ENCODE measurements at regions not wholly inside any gene's neighbourhood (a gene's known extent, or its start where the extent isn't known, plus 50 kb on each side); places are given as distances from the start of the nearest gene placed in this dataset.
"Not testable (repeated sequence)": the region's sequence is repeated elsewhere in the genome, so short reads cannot be mapped to it uniquely, and the experiment has no call there.

GRCh38 chr16:48064971-48065370 lies 90.8 kb downstream of the ABCC12 start:
- Histone ChIP-seq H3K79me2 (ENCODE audit: insufficient read depth, low read length) (no peaks in the 10 kb centered on the region), H3K9me3 (ENCODE audit: low read length) (no peaks in the 10 kb centered on the region), H3K4me1 (ENCODE audit: insufficient read depth, low read length, severe bottlenecking) (no peaks in the 10 kb centered on the region), H3K36me3 (ENCODE audit: insufficient read depth, low read length) (no peaks in the 10 kb centered on the region), H3K27me3 (ENCODE audit: insufficient read depth, low read length) (no peaks in the 10 kb centered on the region), H3K4me3 (ENCODE audit: low read depth, low read length, poor library complexity, severe bottlenecking) (no peak overlapping the region), H3K27ac (ENCODE audit: low read depth, low read length, poor library complexity, severe bottlenecking) (no peak overlapping the region), H3F3A (ENCODE audit: insufficient read depth, low read length) (no peaks in the 10 kb centered on the region), H4K20me1 (ENCODE audit: insufficient read depth, low read length) (no peaks in the 10 kb centered on the region), H3K9ac (ENCODE audit: low read length) (no peak overlapping the region), H2AFZ (ENCODE audit: low read length) (no peak overlapping the region), H3K4me2 (ENCODE audit: low read length) (no peak overlapping the region), H3K9me2 (ENCODE audit: low read depth, low read length) (no peaks in the 10 kb centered on the region)
- TF ChIP-seq CTCF (IDR thresholded peaks at IDR 0.05; ENCODE audit: low read length) (no peak), EZH2 (IDR thresholded peaks at IDR 0.05; ENCODE audit: borderline replicate concordance, low read length) (no peak)

GRCh38 chr16:48062681-48063080 lies 93.1 kb downstream of the ABCC12 start:
- Histone ChIP-seq H3K4me2 (ENCODE audit: low read length) (no peak overlapping the region), H2AFZ (ENCODE audit: low read length) (no peak overlapping the region), H3K4me1 (ENCODE audit: insufficient read depth, low read length, severe bottlenecking) (no peaks in the 10 kb centered on the region), H3K9ac (ENCODE audit: low read length) (no peak overlapping the region), H3K27ac (ENCODE audit: low read depth, low read length, poor library complexity, severe bottlenecking) (no peak overlapping the region), H3F3A (ENCODE audit: insufficient read depth, low read length) (no peaks in the 10 kb centered on the region), H3K79me2 (ENCODE audit: insufficient read depth, low read length) (no peaks in the 10 kb centered on the region), H3K9me3 (ENCODE audit: low read length) (no peaks in the 10 kb centered on the region), H3K36me3 (ENCODE audit: insufficient read depth, low read length) (no peaks in the 10 kb centered on the region), H3K9me2 (ENCODE audit: low read depth, low read length) (no peaks in the 10 kb centered on the region), H4K20me1 (ENCODE audit: insufficient read depth, low read length) (no peaks in the 10 kb centered on the region), H3K4me3 (ENCODE audit: low read depth, low read length, poor library complexity, severe bottlenecking) (no peak overlapping the region), H3K27me3 (ENCODE audit: insufficient read depth, low read length) (no peaks in the 10 kb centered on the region; the same call in 1 of the 2 replicates)
- no peak for TF ChIP-seq EZH2 (IDR thresholded peaks at IDR 0.05; ENCODE audit: borderline replicate concordance, low read length)
- no peak for TF ChIP-seq CTCF (IDR thresholded peaks at IDR 0.05; ENCODE audit: low read length)

- Histone ChIP-seq H2AFZ (ENCODE audit: low read length) (no peak overlapping the region), H3K79me2 (ENCODE audit: insufficient read depth, low read length) (no peaks in the 10 kb centered on the region), H3K27me3 (ENCODE audit: insufficient read depth, low read length) (no peaks in the 10 kb centered on the region; the same call in 1 of the 2 replicates), H3K4me3 (ENCODE audit: low read depth, low read length, poor library complexity, severe bottlenecking) (no peak overlapping the region), H3K27ac (ENCODE audit: low read depth, low read length, poor library complexity, severe bottlenecking) (no peak overlapping the region), H3K9me3 (ENCODE audit: low read length) (no peaks in the 10 kb centered on the region), H3K9me2 (ENCODE audit: low read depth, low read length) (no peaks in the 10 kb centered on the region), H4K20me1 (ENCODE audit: insufficient read depth, low read length) (no peaks in the 10 kb centered on the region), H3K4me2 (ENCODE audit: low read length) (no peak overlapping the region), H3K9ac (ENCODE audit: low read length) (no peak overlapping the region), H3F3A (ENCODE audit: insufficient read depth, low read length) (no peaks in the 10 kb centered on the region), H3K4me1 (ENCODE audit: insufficient read depth, low read length, severe bottlenecking) (no peaks in the 10 kb centered on the region), H3K36me3 (ENCODE audit: insufficient read depth, low read length) (no peaks in the 10 kb centered on the region)
- no peak for TF ChIP-seq EZH2 (IDR thresholded peaks at IDR 0.05; ENCODE audit: borderline replicate concordance, low read length)
- TF ChIP-seq CTCF (IDR thresholded peaks at IDR 0.05; ENCODE audit: low read length), result no peak
These were observed 95.9 kb downstream of the ABCC12 start for GRCh38 chr16:48059936-48060335.

- H3F3A ChIP-seq (ENCODE audit: insufficient read depth, low read length); H3K4me3 ChIP-seq (ENCODE audit: low read depth, low read length, poor library complexity, severe bottlenecking); H3K4me1 ChIP-seq (ENCODE audit: insufficient read depth, low read length, severe bottlenecking); H2AFZ ChIP-seq (ENCODE audit: low read length); H3K4me2 ChIP-seq (ENCODE audit: low read length); H3K9me3 ChIP-seq (ENCODE audit: low read length); H3K27me3 ChIP-seq (ENCODE audit: insufficient read depth, low read length); H3K79me2 ChIP-seq (ENCODE audit: insufficient read depth, low read length); H3K9ac ChIP-seq (ENCODE audit: low read length); H3K36me3 ChIP-seq (ENCODE audit: insufficient read depth, low read length); H3K9me2 ChIP-seq (ENCODE audit: low read depth, low read length); H4K20me1 ChIP-seq (ENCODE audit: insufficient read depth, low read length); H3K27ac ChIP-seq (ENCODE audit: low read depth, low read length, poor library complexity, severe bottlenecking): not testable (repeated sequence)
These were observed 96.6 kb downstream of the ABCC12 start for GRCh38 chr16:48059190-48059589.

Measured in OCI-LY1 (cell line).